HFF-Myc (cell line): ENCODE measurements at regions not wholly inside any gene's neighbourhood (a gene's known extent, or its start where the extent isn't known, plus 50 kb on each side); places are given as distances from the start of the nearest gene placed in this dataset.

Source experiments
- DNase-seq: peaks from one replicate; pipeline ENCODE4 v3.0.0-alpha.2; 2011; ENCODE audit warnings: low read depth; ENCODE audit errors: extremely low read depth
- H3K4me3 ChIP-seq: replicated peaks from 2 replicates; pipeline ENCODE4 v1.5.1; 2011; ENCODE audit warnings: low read depth, mild to moderate bottlenecking, control low read depth, low read length
- CTCF ChIP-seq: IDR thresholded peaks from 2 replicates; pipeline ENCODE4 v1.5.1; 2012; ENCODE audit warnings: mild to moderate bottlenecking, low read depth, low read length, control low read depth; ENCODE audit errors: missing control alignments

GRCh38 chr1:72462186-72462905, 180.0 kb upstream of the NEGR1 start:
- H3K4me3 ChIP-seq, result no peak overlapping the region
- no peak for TF ChIP-seq CTCF
- DNase-seq, result no peak

- TF ChIP-seq CTCF, result no peak
- no peak overlapping the region for H3K4me3 ChIP-seq
- no peak for DNase-seq
Measured at GRCh38 chr1:72442262-72442661, 159.9 kb upstream of the NEGR1 start.

- DNase-seq, result no peak
- no peak for TF ChIP-seq CTCF
- H3K4me3 ChIP-seq, result no peak overlapping the region
Measured at GRCh38 chr1:72439036-72439435, 156.7 kb upstream of the NEGR1 start.

DNA sequence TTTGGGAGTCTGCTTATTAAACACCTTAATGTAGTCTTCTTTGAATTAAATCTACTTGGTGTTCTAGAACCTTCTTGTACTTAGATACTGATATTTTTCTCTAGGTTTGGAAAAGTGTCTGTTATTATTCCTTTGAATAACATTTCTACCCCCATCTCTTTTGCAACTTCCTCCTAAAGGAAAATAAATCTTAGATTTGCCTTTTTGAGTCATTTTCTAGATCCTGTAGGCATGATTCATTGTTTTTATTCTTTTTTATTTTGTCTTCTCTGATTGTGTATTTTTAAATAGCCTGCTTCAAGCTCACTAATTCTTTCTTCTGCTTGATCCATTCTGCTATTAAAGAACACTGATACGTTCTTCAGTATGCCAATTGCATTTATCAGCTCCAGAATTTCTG, 155.9 kb upstream of the NEGR1 start:
- no peak overlapping the region for H3K4me3 ChIP-seq
- no peak for TF ChIP-seq CTCF
- no peak for DNase-seq

GRCh38 chr1:72435025-72435424, 152.7 kb upstream of the NEGR1 start:
- TF ChIP-seq CTCF, result no peak
- peak; percentile 7 for DNase-seq
- H3K4me3 ChIP-seq, result no peak overlapping the region

- DNase-seq, result no peak
- no peak overlapping the region for H3K4me3 ChIP-seq
- TF ChIP-seq CTCF, result no peak
Measured at GRCh38 chr1:72434070-72434469, 151.7 kb upstream of the NEGR1 start.

- H3K4me3 ChIP-seq, result no peak overlapping the region
- DNase-seq, result no peak
- TF ChIP-seq CTCF, result no peak
Measured at GRCh38 chr1:72433591-72433990, 151.3 kb upstream of the NEGR1 start.
